Tibial nerve (tissue), 4 donors: ENCODE measurements at regions not wholly inside any gene's neighbourhood (a gene's known extent, or its start where the extent isn't known, plus 50 kb on each side); places are given as distances from the start of the nearest gene placed in this dataset.

Experiments used
- DNase-seq, 2 donors: peaks; one replicate each; pipeline ENCODE4 v3.0.0-alpha.2; 2019; ENCODE audit warnings: low spot score in 2 of 2
- H3K27ac ChIP-seq, 4 donors: fragments of 200-600 bp; sonication (generic) in 3 of 4; one replicate each; pipeline ENCODE4 v1.5.1; 2017 to 2019; ENCODE audit warnings: mild to moderate bottlenecking in 1 of 4
- H3K27me3 ChIP-seq, 2 donors: fragments of 200-600 bp; sonication (generic) in 1 of 2; one replicate each; pipeline versions ENCODE4 v1.5.1 to v1.6.0; 2017 to 2019
- H3K36me3 ChIP-seq, 3 donors: fragments of 200-600 bp; sonication (generic); one replicate each; pipeline ENCODE4 v1.5.1; 2018 to 2019
- H3K4me1 ChIP-seq, 4 donors: fragments of 200-600 bp; sonication (generic) in 3 of 4; one replicate each; pipeline ENCODE4 v1.5.1; 2017 to 2019
- H3K4me3 ChIP-seq, 4 donors: fragments of 200-600 bp; sonication (generic) in 3 of 4; one replicate each; pipeline ENCODE4 v1.5.1; 2017 to 2019; ENCODE audit warnings: mild to moderate bottlenecking in 1 of 4, moderate library complexity in 1 of 4
- H3K9me3 ChIP-seq, 4 donors: fragments of 200-600 bp; sonication (generic) in 3 of 4; one replicate each; pipeline ENCODE4 v1.5.1; 2017 to 2019
- EP300 ChIP-seq, 2 donors: sonication (generic); formaldehyde crosslinking; IDR thresholded peaks; one replicate each; pipeline ENCODE4 v1.6.1; 2017; ENCODE audit warnings: antibody characterized with exemption in 2 of 2, mild to moderate bottlenecking in 1 of 2
- POLR2A ChIP-seq, 2 donors: fragments of 450-650 bp; IDR thresholded peaks; one replicate each; pipeline ENCODE4 v1.6.1; 2017; ENCODE audit warnings: antibody characterized with exemption in 2 of 2, mild to moderate bottlenecking in 2 of 2, moderate library complexity in 2 of 2
- whole genome bisulfite sequencing, 2 donors: methylation state at CpG; one replicate each; pipeline ENCODE4 v1.1.5; 2018; 5-methylcytosine and 5-hydroxymethylcytosine counted together
- TF ChIP-seq, protein P1 (sequence below), 5 experiments: fragments of 200-600 bp in 3 of 5; fragments of 450-650 bp in 2 of 5; sonication (generic) in 3 of 5; IDR thresholded peaks; one replicate each; pipeline ENCODE4 v1.5.1; 2016 to 2019; ENCODE audit warnings: antibody characterized with exemption in 5 of 5, mild to moderate bottlenecking in 3 of 5, moderate library complexity in 2 of 5

- Histone ChIP-seq H3K36me3 (no peaks in the 10 kb centered on the region), H3K27me3 (no peaks in the 10 kb centered on the region), H3K9me3 (peaks cover 0 to 4% (median 0%) of the 10 kb centered on the region in 4 donors), H3K4me3 (no peak overlapping the region), H3K4me1 (no peaks in the 10 kb centered on the region), H3K27ac (no peak overlapping the region)
- WGBS, 2 donors, result 60 to 73% methylated on average over 2 of the region's 2 CpGs
- DNase-seq, result no peak
- TF ChIP-seq, protein P1, sequence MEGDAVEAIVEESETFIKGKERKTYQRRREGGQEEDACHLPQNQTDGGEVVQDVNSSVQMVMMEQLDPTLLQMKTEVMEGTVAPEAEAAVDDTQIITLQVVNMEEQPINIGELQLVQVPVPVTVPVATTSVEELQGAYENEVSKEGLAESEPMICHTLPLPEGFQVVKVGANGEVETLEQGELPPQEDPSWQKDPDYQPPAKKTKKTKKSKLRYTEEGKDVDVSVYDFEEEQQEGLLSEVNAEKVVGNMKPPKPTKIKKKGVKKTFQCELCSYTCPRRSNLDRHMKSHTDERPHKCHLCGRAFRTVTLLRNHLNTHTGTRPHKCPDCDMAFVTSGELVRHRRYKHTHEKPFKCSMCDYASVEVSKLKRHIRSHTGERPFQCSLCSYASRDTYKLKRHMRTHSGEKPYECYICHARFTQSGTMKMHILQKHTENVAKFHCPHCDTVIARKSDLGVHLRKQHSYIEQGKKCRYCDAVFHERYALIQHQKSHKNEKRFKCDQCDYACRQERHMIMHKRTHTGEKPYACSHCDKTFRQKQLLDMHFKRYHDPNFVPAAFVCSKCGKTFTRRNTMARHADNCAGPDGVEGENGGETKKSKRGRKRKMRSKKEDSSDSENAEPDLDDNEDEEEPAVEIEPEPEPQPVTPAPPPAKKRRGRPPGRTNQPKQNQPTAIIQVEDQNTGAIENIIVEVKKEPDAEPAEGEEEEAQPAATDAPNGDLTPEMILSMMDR (IDR thresholded peaks at IDR 0.05), result no peak
- TF ChIP-seq EP300 (IDR thresholded peaks at IDR 0.05) (no peak), POLR2A (IDR thresholded peaks at IDR 0.05) (no peak)
Measured at GRCh38 chr3:95036526-95037021, 973.7 kb downstream of the NSUN3 start.

DNA sequence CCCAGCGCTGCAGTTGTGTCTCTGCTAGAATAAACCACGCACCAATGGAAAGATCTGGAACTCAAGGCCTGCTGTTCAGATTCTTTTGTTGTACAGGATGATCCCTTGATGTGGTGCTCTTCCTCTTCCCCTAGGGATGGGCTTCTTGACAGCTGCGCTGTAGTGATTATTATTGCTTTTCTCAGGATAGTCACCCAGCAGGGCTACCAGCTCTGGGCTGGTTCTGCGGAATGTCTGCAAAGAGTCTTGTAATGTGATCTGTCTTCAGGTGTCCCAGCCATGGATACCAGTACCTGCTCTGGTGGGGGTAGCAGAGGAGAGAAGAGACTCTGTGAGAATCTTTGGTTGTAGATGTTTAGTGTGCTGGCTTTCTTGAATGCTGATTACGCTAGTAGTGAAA lies 974.2 kb downstream of the NSUN3 start:
- Histone ChIP-seq H3K27ac (no peak overlapping the region), H3K9me3 (peaks cover 0 to 4% (median 0%) of the 10 kb centered on the region in 4 donors), H3K4me3 (no peak overlapping the region), H3K36me3 (no peaks in the 10 kb centered on the region), H3K27me3 (no peaks in the 10 kb centered on the region), H3K4me1 (no peaks in the 10 kb centered on the region)
- no peak for DNase-seq
- TF ChIP-seq, protein P1 (IDR thresholded peaks at IDR 0.05), result no peak
- TF ChIP-seq POLR2A (IDR thresholded peaks at IDR 0.05) (no peak), EP300 (IDR thresholded peaks at IDR 0.05) (no peak)
- WGBS, 2 donors, result 96 to 100% methylated on average over 5 of the region's 5 CpGs

DNA sequence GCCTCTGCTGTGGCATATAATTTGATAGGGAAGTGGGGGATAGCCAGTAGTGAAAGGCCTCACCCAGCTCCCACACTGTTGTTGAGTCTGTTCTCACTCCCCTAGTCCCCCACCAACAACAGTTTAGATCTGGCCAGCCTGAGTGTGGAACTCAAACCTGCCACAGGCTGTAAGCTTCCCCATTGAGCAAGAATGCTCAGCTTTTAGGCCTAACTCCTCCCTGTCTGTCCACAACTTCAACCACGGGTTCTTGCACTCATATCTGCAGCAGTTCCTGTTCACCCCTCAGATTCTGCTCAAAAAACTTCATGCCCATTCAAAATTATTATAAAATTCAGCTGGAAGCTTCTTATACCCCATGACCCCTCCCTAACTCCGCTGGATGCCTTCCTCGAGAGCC lies 975.1 kb downstream of the NSUN3 start:
- Histone ChIP-seq H3K27ac (no peak overlapping the region), H3K36me3 (no peaks in the 10 kb centered on the region), H3K27me3 (no peaks in the 10 kb centered on the region), H3K4me1 (no peaks in the 10 kb centered on the region), H3K9me3 (peaks cover 0 to 4% (median 0%) of the 10 kb centered on the region in 4 donors), H3K4me3 (no peak overlapping the region)
- no peak for DNase-seq
- WGBS, 2 donors, result 87 to 93% methylated on average over 3 of the region's 3 CpGs
- TF ChIP-seq EP300 (IDR thresholded peaks at IDR 0.05) (no peak), POLR2A (IDR thresholded peaks at IDR 0.05) (no peak)
- TF ChIP-seq, protein P1 (IDR thresholded peaks at IDR 0.05), result no peak

- Histone ChIP-seq H3K4me3 (no peak overlapping the region), H3K4me1 (peaks cover 0 to 11% (median 0%) of the 10 kb centered on the region in 4 donors)
- 86 to 88% methylated on average over 2 of the region's 2 CpGs for WGBS, 2 donors
Measured at GRCh38 chr3:95044101-95044500, 981.2 kb downstream of the NSUN3 start.

GRCh38 chr3:95048564-95048963 lies 985.7 kb downstream of the NSUN3 start:
- Histone ChIP-seq H3K4me1 (peaks cover 0 to 12% (median 0%) of the 10 kb centered on the region in 4 donors), H3K9me3 (no peaks in the 10 kb centered on the region), H3K27me3 (no peaks in the 10 kb centered on the region), H3K36me3 (no peaks in the 10 kb centered on the region), H3K4me3 (no peak overlapping the region), H3K27ac (no peak overlapping the region)
- no peak for DNase-seq
- no peak for TF ChIP-seq POLR2A (IDR thresholded peaks at IDR 0.05)
- TF ChIP-seq, protein P1 (IDR thresholded peaks at IDR 0.05), result no peak
- no peak for TF ChIP-seq EP300 (IDR thresholded peaks at IDR 0.05)

More at GRCh38 chr3:95044101-95044500, 981.2 kb downstream of the NSUN3 start:
- no peaks in the 10 kb centered on the region for H3K27me3 ChIP-seq
- TF ChIP-seq POLR2A (IDR thresholded peaks at IDR 0.05) (no peak), EP300 (IDR thresholded peaks at IDR 0.05) (no peak)
- TF ChIP-seq, protein P1 (IDR thresholded peaks at IDR 0.05), result no peak
- H3K36me3 ChIP-seq, result no peaks in the 10 kb centered on the region
- no peak overlapping the region for H3K27ac ChIP-seq
- H3K9me3 ChIP-seq, result no peaks in the 10 kb centered on the region
- DNase-seq, result no peak
